NCI-H2227 (cell line): ENCODE measurements at regions not wholly inside any gene's neighbourhood (a gene's known extent, or its start where the extent isn't known, plus 50 kb on each side); places are given as distances from the start of the nearest gene placed in this dataset.
A peak's percentile ranks its signal among the peaks of the same experiment; 100 is the strongest.
"Not testable (repeated sequence)": the region's sequence is repeated elsewhere in the genome, so short reads cannot be mapped to it uniquely, and the experiment has no call there.

ENCODE experiments used
- DNase-seq: peaks from one replicate; lab custom pipeline; 2025; ENCODE audit not compliant: unreplicated experiment; lab: John Stamatoyannopoulos, UW

DNA sequence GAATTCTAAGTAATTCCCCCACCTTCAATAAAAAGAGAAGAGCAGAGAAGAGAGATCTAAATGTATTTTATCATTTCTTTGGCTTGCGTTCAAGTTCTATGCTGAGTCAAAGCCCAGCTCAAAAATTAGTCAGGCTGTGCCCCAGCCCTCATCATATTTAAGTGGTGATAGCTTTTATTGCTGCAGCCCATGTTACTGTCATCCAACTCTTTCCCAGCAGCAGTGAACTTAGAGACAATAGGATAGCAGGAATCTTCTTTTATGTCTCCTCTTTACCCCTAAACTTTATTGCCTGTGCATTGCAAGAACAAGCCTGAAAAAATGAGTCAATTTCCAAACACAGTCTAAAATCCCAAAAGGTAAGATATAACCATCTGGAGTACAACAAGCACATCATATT is 1599.3 kb upstream of the PIK3C3 start:
- DNase-seq, result no peak

DNA sequence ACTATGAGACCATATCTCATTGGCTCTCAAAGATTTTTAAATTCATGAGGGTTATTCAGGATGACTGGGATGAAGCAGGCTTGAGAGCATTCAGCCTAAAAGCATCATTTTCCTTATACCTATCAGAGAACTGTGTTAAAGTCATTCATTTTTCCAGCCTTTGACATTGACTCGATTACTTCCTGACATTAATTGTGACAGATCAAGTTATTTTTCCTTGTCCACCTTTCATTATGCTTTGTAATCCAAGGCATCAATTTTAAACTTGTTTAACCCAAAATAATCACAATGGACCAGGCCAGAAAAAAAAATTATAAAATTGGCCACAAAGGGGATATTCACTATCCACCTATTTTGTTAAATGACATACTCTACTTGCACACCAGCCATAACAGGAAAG is 1606.8 kb upstream of the PIK3C3 start:
- no peak for DNase-seq

DNA sequence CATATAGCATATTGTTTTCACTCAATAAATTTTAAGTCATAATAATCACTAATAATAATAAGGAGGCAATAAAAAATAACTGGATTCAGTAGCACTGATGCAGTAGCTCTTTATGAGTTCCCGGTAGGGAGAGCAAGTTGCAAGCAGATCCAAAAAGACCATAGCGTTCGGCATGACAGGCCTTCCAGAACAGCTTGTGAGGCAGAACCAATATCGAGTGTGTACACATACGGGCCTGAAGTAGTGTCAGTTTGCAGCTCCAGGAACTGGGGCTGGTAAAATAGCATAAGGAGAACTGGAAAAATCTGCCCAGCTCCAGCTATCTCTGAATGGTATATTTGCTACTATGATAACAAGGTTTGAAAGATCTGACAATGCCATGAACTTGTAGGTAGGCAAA is 1607.8 kb upstream of the PIK3C3 start:
- no peak for DNase-seq

DNA sequence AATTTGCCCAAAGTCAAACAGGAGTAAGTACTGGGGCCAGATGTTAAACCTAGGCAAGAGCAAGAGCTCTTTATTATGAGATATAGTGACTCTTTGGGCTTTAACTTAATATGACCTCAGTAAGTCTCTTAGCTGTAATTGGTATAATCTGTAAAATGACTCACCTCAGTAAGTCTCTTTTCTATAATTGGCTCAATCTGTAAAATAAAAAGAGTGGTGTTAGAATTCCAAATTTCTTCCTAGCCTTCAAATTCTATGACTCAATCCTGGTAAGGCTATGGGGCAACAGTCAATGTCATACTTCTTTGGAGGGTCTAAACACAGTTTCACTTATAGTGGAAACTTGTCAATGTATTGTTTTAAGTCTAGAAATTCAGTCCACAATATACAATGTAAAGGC is 1608.9 kb upstream of the PIK3C3 start:
- no peak for DNase-seq

DNA sequence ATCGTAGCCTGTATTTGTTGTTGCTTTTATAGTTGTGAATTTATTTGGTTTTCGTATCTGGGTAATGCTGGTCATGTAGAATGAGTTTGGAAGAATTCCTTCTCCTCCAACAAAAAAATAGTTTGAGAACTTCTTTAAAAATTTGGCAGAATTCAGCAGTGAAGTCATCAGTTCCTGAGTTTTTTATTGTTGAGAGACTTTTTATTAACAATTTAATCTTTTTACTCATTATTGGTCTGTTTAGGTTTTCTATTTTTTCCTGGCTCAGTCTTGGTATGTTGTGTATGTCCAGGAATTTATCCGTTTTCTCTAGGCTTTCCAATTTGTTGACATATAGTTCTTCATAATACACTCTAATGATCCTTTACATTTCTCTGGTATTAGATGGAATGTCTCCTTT is 1613.3 kb upstream of the PIK3C3 start:
- no peak for DNase-seq

DNA sequence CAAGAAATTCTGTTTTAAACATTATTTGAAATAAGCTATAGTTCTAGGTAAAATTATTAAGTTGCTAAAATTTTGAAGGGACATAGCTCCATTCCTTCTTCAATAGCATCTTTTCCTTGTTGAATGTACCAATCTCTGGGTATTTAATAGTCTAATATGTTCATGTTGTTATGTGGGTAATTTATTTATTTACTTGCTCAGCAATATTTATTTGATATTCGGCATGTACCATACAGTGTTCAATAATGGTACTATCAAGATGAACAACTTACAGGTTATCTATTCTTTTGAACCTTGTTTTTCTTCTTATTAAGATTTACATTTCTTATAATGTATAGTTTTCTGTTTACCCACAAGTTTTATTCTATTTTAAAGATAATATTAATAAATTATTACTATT is 1616.8 kb upstream of the PIK3C3 start:
- DNase-seq, result no peak

DNA sequence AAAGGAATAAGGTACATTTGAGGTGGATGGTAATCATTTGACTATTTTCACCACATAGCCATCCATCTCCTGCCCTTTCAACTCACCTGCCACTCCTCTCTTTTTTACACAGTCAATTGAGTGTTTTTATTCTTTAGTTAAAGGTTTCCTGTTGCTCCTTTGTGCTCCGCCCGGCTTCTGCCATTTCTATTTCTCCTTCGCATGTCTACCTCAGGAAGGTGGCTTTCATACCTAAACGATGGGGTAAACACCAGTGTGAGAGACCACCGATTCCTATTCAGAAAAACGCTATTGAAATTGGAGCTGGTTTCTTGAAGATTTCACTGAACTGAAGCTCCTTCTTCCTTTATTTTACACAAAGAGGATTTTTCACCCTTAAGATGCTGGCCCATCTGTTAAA is 1628.0 kb upstream of the PIK3C3 start:
- DNase-seq, result no peak

DNA sequence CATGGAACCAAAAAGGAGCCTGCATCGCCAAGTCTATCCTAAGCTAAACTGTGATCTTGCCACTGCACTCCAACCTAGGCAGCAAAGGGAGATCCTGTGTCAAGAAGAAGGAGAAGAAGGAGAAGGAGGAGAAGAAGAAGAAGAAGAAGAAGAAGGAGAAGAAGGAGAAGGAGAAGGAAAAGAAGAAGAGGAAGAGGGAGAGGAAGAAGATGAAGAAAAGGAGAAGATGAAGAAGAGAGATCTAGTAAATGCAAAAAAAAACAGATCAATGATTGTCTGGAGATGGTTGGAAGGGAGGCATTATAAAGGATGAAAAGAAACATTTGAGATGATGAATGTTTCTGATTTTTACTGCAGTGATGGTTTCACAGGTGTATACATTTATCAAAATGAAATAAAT is 1629.0 kb upstream of the PIK3C3 start:
- DNase-seq, result no peak

DNA sequence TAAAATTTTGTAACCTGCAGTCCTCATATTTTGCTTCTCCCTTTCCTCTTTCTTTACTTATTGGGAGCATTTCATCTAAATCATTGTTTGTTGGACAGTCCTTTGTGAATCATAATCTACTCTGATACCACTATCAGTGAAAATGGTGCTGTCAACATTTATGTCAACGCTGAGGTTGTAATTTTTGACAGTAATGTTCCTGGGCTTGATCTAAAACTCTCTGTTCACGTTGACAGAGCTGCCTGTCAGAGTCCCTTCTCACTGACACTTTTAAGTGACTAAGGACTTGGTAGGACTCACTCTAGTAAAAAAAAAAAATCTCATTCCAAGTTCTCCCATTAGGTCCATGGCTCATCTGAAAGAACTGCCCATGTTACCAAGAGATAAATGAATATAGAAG is 1640.8 kb upstream of the PIK3C3 start:
- DNase-seq, result no peak

DNA sequence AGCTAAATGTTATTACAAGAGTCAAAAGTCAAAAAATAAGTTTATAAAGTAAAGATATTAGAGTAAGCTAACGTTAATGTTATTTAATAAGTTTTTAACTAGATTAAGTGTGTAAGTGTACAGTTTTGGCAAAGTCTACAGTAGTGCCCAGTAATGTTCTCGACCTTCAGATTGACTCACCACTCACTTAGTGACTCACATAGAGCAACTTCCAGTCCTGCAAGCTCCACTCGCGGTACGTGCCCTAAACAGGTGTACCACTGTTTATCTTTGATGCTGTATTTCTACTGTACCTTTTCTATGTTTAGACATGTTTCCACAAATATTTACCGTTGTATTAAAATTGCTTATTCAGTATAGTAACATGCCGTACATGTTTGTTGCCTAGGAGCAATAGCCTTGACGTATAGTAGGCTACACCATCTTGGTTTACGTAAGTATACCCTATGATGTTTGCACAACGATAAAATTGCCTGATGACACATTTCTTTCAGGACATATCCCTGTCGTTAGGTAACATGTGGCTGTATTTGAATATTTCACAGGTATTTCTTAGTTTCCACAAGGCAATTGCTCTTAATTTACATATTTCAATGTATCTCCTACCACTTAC is 1641.9 kb upstream of the PIK3C3 start:
- no peak for DNase-seq

DNA sequence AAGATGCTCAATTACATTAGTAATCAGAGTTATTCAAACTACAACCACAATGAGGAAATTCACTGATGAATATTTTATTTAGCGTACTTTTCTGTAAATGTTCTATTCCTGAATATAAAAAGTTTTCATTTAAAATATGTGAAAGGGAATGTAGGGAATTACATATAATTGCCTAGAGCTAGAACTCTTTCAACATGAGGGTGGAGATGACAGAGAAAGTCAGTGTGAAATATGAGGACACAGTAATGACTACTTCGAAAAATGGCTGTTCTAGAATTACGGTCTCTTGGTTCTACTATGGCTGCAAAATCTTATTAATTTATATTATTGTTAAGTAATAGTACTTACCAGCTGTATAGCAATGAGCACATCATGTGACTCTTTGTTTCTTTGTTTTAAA is 1647.4 kb upstream of the PIK3C3 start:
- no peak for DNase-seq

DNA sequence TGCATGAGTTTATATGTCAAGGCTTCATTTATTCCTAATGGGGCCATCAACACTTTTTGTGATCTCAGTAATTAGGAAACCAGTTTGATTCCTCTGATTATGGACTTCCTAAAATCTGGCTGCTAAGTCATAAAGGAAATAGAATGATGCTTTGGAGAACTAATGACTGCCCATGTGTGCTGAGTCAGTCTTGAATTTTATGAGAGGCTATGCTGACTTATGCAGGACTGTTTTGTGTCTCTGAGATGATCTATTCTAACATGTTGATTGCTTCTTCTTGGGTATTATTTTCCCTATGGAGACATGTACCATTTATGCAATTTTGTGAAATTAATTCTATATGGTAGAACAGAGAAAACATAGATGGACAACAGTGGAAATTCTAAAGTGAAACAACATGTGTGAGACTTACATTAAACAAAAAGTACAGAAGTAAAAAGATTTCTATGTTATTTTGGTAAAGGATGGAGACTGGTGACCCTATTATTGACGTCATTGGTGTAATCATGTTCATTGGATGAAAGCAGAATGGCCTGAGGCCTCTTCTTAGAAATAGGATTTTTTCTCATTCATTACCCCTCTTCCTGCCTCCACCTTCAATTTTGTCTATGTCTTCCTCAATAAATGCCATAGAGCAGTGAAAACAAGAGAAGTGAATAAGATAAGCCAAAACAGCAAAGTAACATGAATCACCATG is 1658.2 kb upstream of the PIK3C3 start:
- no peak for DNase-seq

DNA sequence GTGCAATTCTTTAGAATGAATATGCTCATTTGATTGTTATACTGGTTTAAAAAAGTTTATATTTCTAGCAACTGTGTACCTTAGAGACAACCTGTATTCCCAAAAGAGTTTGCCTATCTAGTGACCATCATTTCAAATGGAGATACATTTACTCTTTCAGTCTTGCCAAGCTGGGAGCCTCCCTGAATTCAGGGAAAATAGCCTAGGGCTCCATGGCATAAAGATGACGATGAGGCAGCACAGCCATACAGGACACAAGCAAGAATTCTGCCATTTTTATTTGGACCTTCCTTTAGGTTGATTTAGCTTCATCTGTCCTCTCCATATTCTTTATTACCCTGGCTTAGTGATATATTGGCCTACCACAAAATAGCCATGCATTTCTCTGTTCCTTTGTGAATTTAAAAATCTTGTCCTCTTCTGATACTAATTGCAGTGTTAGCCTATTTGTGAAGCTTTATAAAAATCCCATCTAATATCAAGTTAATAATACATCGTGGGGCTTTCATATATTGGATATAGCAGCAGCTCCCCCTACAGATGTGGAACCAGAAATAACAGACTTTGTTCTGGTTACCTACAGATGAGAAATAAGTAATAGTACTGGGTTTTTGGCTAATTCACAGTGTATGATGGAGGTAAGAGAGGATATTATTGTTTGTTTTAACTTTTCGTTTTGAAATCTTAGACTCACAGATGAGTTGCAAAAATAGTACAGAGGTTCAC is 1661.9 kb upstream of the PIK3C3 start:
- peak; percentile 7 for DNase-seq

DNA sequence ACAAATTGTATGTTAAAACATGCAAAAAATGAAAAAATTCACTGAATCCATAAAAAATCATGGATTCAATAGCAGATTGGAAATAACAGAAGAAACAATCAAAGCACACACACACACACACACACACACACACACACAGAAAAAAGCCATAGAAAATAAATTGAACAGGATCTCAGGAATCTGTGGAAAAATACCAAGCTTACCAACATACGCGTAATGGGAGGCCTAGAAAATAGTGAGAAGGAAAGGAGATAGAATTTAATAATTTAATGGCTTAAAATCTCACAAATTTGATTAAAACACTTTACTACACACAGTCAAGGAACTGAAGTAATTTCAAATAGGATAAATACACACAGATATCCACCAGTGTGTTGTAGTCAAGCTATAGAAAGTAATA is 1671.5 kb upstream of the PIK3C3 start:
- no peak for DNase-seq

DNA sequence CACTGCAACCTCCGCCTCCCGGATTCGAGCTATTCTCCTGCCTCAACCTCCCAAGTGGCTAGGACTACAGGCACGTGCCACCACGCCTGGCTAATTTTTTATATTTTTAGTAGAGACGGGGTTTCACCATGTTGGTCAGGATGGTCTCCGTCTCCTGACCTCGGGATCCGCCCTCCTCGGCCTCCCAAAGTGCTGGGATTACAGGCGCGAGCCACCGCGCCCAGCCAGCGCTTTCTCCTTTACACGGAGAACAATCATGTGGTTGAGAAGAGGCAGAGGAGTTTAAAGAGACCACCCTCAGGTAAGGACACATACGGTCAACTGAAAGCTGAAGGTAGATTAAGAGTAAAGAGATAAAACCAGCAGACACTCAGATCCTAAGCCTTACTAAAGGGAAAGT is 1673.7 kb upstream of the PIK3C3 start:
- DNase-seq, result not testable (repeated sequence)

DNA sequence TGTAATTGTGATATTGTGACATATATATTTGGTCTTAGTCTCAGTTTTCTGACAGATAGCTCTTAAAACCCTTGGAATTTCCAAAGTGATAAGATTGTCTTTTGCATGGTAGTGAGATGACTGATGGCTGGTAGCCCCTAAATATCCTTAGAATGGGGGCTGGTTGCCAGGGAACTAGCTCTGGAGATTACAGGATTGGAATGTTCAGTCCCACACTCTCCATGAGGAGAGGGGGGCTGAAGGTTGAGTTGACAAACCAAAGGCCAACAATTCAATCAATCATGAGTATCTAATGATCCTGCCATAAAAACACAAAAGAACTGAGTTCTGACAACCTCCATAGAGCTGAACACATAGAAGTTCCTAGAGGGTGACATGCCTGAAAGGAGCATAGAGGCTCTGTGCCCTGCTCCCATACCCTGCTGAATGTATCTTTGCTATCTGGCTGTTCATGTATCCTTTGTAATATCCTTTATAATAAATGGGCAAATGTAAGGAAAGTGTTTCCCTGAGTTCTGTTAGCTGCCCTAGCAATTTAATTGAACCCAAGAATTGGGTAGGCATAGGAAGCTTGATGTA is 1680.3 kb upstream of the PIK3C3 start:
- no peak for DNase-seq

DNA sequence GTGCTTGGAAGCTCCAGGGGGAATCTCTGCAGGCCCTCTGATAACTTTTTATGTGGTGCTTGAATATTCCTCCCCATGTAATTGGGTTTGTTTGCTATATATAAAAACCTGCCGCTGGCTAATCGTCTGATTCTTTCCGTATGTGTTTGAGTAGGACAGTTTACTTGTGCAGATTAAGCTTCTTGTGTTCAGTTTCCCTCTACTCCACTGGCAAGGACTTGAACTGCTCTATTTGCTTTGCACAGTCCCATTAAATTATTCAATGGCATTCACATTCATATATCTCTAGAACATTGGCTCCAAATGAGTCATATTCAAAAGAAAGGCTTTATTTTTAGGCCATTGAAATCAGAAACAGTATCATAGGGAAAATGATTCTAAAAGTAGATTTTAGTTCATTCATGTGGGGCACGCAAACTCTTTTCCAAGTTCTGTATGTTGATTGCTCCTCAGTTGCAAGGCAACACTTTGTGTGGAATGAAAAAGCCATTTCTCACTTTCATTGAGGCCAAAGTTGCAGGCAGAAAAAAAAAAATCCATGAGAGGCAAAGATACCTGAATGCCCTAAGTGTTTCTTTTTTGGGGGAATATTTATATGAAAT is 1682.3 kb upstream of the PIK3C3 start:
- no peak for DNase-seq

DNA sequence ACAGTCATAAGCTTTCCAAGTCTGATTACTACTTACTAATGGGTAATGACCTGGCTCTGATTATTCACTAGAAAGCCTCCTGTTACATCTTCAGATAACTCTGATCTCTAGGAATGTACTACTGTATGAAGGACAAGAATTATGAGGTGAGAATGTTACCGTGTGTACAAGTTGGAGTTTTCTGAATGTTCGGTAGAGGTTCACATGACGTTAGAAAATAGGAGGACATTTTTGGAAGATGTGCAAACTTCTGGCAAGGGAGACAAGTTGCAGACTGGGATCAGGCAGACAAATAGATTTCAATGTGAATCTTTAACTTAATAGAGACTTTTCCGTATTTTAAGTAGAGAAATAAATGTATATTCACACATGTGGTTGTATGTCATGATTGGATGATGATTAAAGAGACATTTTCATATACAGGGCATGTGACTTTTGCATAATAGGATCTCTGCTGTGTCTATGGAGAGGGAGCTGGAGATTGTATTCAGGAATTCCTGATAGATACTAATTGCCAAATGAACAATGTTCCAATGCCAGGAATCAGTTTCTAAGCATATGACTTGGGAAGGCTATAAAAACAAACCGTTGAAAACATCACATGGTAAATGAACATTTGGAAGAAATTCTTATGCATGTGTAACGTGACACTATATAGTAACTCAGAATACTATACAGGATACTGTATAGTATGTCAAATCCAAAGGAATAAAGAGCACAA is 1695.8 kb upstream of the PIK3C3 start:
- DNase-seq, result no peak

DNA sequence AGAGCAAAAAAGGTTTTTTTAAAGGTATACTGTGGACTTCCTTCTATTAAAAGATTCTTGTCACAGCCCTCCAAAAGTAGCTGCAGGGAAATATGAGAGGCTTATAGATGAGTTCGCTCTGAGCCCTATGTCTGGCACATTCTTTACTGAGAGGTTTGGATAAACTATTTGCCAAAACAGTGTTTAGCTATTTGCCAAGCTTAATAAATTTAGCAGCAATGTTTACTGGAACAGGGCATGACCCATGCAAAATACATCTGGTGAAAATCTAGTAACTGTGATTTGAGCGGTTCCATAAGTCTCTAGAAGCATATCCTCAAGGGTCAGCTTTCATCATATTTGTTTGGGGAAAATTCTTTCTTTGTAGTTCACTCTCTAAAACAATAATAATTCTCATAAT is 1696.7 kb upstream of the PIK3C3 start:
- no peak for DNase-seq

DNA sequence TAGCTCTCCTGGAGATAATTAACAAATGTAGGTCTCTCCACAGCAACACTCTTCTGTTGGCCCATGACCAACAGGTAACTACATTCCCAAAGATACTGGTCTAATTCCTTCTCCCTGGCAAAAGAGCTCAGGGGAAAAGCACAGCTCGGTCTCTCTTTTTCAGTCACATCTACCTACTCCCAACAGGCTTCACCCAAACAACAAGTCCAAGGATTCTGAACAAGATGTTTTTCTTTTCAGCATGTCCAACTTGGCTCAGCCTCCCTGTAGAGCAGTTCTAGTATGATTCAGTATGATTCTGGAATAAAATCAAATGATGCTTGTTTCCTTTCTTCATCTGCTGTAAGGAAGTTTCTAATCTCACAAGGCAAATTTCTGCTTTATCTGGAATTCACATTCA is 1704.8 kb upstream of the PIK3C3 start:
- no peak for DNase-seq
